ENCODE measurements at regions not wholly inside any gene's neighbourhood (a gene's known extent, or its start where the extent isn't known, plus 50 kb on each side); places are given as distances from the start of the nearest gene placed in this dataset.

DNA sequence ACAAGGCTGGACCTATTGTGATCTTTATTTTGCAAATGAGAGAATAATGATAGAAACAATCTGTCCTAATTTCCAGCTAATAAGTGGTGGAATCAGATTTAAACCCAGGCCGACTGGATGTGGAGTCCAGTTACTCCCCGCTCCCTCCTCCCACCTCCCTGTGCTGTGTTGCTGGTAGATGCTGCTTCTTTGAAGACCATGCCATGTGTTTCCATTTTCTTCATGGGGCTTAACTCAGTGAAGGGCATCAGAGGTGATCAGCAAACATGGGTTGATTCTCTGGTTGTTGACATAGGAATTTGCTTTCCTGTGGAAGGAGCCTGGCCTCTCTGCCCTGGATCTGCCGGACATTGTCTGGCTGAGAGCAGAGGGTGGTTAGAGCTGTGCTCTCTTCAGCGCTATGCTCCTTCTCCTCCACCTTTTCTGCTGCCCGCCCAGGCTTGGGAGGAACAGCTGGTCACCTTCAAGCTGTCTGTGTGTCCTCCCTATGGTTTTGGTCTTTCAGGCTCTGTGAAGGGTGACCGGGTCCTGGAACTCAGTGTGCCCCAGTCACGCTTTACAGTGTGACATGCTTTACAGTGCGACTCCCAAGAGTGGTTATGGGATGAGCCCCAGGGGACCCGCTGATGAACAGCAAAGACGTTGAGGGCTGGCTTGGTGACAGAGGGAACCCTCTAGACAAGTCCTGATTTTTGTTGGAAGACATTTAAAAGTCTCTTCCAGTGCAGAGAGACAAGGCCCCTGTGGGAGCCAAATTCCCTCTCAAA, 68.4 kb upstream of the RPS23 start:
- WGBS, 2 donors: 77 to 89% methylated on average over 10 of the region's 10 CpGs
- H3K9me3 ChIP-seq (ENCODE audit: control insufficient read depth in 2 of 2, insufficient read depth in 1 of 2, low read depth in 1 of 2, low read length in 1 of 2): no peaks in the 10 kb centered on the region
- peaks cover 0 to 2% of the 10 kb centered on the region in 2 donors for H3K4me1 ChIP-seq (ENCODE audit: control insufficient read depth in 2 of 2, insufficient read depth in 2 of 2, low read length in 1 of 2)
- no peak overlapping the region for H3K4me3 ChIP-seq (ENCODE audit: low read depth in 1 of 2, low read length in 2 of 2)
- H3K27me3 ChIP-seq (ENCODE audit: control insufficient read depth in 1 of 2, insufficient read depth in 2 of 2, low read length in 2 of 2): no peaks in the 10 kb centered on the region
- no peaks in the 10 kb centered on the region for H3K36me3 ChIP-seq (ENCODE audit: control insufficient read depth in 2 of 2, insufficient read depth in 2 of 2, low read length in 1 of 2)
- no peak overlapping the region for H3K27ac ChIP-seq (ENCODE audit: low read depth in 2 of 2, low read length in 1 of 2)

DNA sequence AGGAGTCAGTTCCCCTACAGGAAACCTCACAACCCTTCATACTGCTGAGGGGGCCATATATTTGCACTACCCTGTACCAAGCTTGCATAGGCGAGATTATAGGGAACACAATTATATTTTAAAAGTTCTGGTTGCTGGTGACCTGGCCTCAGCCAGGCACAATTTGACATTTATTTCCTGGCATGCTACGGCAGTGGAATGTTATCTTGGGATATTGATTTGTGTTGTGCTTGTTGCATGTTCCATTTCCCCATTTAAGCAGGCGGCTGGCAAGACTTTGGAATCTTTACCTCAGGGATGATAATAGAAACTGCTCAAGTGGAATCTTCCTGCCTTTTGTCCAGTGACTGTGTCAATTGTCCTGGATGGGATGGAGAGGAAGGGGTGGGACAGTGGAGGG, 67.0 kb upstream of the RPS23 start:
- Histone ChIP-seq H3K4me3 (ENCODE audit: low read depth in 1 of 2, low read length in 2 of 2) (no peak overlapping the region), H3K36me3 (ENCODE audit: control insufficient read depth in 2 of 2, insufficient read depth in 2 of 2, low read length in 1 of 2) (no peaks in the 10 kb centered on the region), H3K9me3 (ENCODE audit: control insufficient read depth in 2 of 2, insufficient read depth in 1 of 2, low read depth in 1 of 2, low read length in 1 of 2) (no peaks in the 10 kb centered on the region), H3K27me3 (ENCODE audit: control insufficient read depth in 1 of 2, insufficient read depth in 2 of 2, low read length in 2 of 2) (no peaks in the 10 kb centered on the region), H3K4me1 (ENCODE audit: control insufficient read depth in 2 of 2, insufficient read depth in 2 of 2, low read length in 1 of 2) (peaks cover 0 to 2% of the 10 kb centered on the region in 2 donors), H3K27ac (ENCODE audit: low read depth in 2 of 2, low read length in 1 of 2) (no peak overlapping the region)
- WGBS, 2 donors: 76 to 85% methylated on average over 3 of the region's 3 CpGs

DNA sequence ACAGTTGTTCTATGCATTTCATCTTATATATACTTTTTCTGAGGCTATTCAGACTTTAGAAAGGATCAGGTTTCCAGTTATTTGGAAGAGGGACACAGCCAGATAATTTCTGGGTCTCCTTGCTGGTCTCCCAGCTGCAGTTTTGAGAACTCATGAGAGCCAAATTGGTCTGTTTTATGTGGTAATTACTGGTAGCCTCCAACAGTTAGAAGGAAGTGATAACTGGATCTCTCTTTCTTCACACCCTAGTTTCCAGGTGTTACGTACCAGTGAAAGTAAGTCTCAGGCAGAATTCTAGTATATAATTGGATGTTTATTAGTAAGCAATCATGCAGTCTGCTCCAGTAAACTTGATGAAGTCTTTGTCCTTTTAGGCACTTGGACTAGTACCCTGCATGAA, 63.2 kb upstream of the RPS23 start:
- H3K4me1 ChIP-seq (ENCODE audit: control insufficient read depth in 2 of 2, insufficient read depth in 2 of 2, low read length in 1 of 2): no peaks in the 10 kb centered on the region
- WGBS, 2 donors: 87 to 91% methylated on average over 1 of the region's 1 CpG

DNA sequence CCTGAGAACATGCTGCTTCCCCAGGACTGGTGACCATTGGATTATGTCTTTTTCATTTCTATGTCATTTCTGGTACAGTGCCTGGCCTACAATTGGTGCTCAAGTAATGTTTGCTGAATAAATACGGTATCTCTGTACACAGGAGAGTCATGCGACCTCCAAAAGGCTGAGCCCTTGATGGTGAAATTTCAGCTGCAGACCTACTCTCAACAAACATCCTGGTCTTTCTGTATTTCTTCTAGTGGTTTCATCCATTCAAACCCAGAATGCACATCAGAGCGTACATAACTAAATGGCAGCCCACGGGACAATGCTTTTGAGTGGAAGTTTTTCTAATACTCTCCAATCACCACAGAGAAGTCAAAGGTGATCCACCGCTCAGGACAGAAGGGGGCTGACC, 62.6 kb upstream of the RPS23 start:
- WGBS, 2 donors: 89 to 92% methylated on average over 5 of the region's 5 CpGs
- Histone ChIP-seq H3K4me1 (ENCODE audit: control insufficient read depth in 2 of 2, insufficient read depth in 2 of 2, low read length in 1 of 2) (no peaks in the 10 kb centered on the region), H3K36me3 (ENCODE audit: control insufficient read depth in 2 of 2, insufficient read depth in 2 of 2, low read length in 1 of 2) (no peaks in the 10 kb centered on the region), H3K4me3 (ENCODE audit: low read depth in 1 of 2, low read length in 2 of 2) (no peak overlapping the region), H3K9me3 (ENCODE audit: control insufficient read depth in 2 of 2, insufficient read depth in 1 of 2, low read depth in 1 of 2, low read length in 1 of 2) (no peaks in the 10 kb centered on the region), H3K27ac (ENCODE audit: low read depth in 2 of 2, low read length in 1 of 2) (no peak overlapping the region), H3K27me3 (ENCODE audit: control insufficient read depth in 1 of 2, insufficient read depth in 2 of 2, low read length in 2 of 2) (no peaks in the 10 kb centered on the region)

More for the DNA sequence above, 63.2 kb upstream of the RPS23 start:
- no peak overlapping the region for H3K4me3 ChIP-seq (ENCODE audit: low read depth in 1 of 2, low read length in 2 of 2)
- H3K9me3 ChIP-seq (ENCODE audit: control insufficient read depth in 2 of 2, insufficient read depth in 1 of 2, low read depth in 1 of 2, low read length in 1 of 2): no peaks in the 10 kb centered on the region
- H3K36me3 ChIP-seq (ENCODE audit: control insufficient read depth in 2 of 2, insufficient read depth in 2 of 2, low read length in 1 of 2): no peaks in the 10 kb centered on the region
- H3K27me3 ChIP-seq (ENCODE audit: control insufficient read depth in 1 of 2, insufficient read depth in 2 of 2, low read length in 2 of 2): no peaks in the 10 kb centered on the region
- no peak overlapping the region for H3K27ac ChIP-seq (ENCODE audit: low read depth in 2 of 2, low read length in 1 of 2)

DNA sequence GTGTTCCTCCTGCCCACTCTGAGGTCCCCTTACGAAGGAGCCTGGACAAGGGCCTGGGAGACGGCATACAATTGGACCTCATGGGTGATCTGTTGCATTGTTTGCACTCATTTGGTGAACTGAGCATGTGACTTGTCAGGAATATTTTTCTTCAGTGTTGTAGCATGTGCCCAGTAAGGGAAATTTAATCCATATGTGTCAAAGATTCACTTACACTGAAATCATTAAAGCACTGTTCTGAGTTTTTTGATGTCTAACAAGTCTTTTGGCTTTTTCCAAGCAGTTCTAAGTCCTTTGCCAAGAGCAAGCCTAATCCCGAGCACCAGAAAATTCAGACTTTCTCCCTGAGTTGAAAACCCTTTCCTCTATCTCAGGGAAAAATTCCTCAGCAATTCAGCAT, 61.6 kb upstream of the RPS23 start:
- no peaks in the 10 kb centered on the region for H3K27me3 ChIP-seq (ENCODE audit: control insufficient read depth in 1 of 2, insufficient read depth in 2 of 2, low read length in 2 of 2)
- no peak overlapping the region for H3K27ac ChIP-seq (ENCODE audit: low read depth in 2 of 2, low read length in 1 of 2)
- H3K9me3 ChIP-seq (ENCODE audit: control insufficient read depth in 2 of 2, insufficient read depth in 1 of 2, low read depth in 1 of 2, low read length in 1 of 2): no peaks in the 10 kb centered on the region
- H3K36me3 ChIP-seq (ENCODE audit: control insufficient read depth in 2 of 2, insufficient read depth in 2 of 2, low read length in 1 of 2): no peaks in the 10 kb centered on the region
- no peaks in the 10 kb centered on the region for H3K4me1 ChIP-seq (ENCODE audit: control insufficient read depth in 2 of 2, insufficient read depth in 2 of 2, low read length in 1 of 2)
- WGBS, 2 donors: 67 to 71% methylated on average over 3 of the region's 3 CpGs
- H3K4me3 ChIP-seq (ENCODE audit: low read depth in 1 of 2, low read length in 2 of 2): no peak overlapping the region

DNA sequence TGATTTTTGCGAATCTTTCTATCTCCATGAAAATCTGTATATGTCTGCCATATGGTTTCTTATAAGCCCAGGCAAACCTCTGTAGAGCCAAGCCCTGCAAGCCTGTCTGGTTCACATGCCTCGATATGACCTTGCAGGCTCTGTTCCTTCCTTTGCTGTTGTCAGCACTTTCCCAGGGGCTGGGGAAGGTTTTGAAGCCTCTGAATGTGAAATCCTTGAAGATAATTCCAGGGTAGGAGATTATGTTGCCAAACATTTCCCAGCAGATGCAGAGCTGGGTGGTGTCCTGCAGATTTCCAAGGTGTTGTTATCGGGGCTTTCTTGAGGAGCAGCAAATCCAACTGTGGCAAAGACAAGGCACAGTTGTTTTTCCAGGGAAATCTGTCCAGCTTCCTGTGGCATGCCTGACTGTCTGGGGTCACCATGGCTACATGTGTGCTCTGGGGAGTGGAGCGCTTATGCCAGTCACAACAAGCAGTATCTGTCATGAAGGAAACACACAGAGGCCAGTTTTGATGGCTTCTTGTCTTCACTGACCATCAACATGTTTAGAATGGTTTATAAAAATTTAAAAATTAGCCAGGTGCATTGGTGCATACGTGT, 60.7 kb upstream of the RPS23 start:
- Histone ChIP-seq H3K9me3 (ENCODE audit: control insufficient read depth in 2 of 2, insufficient read depth in 1 of 2, low read depth in 1 of 2, low read length in 1 of 2) (no peaks in the 10 kb centered on the region), H3K27ac (ENCODE audit: low read depth in 2 of 2, low read length in 1 of 2) (no peak overlapping the region), H3K4me3 (ENCODE audit: low read depth in 1 of 2, low read length in 2 of 2) (no peak overlapping the region), H3K27me3 (ENCODE audit: control insufficient read depth in 1 of 2, insufficient read depth in 2 of 2, low read length in 2 of 2) (no peaks in the 10 kb centered on the region), H3K36me3 (ENCODE audit: control insufficient read depth in 2 of 2, insufficient read depth in 2 of 2, low read length in 1 of 2) (no peaks in the 10 kb centered on the region), H3K4me1 (ENCODE audit: control insufficient read depth in 2 of 2, insufficient read depth in 2 of 2, low read length in 1 of 2) (no peaks in the 10 kb centered on the region)
- WGBS, 2 donors: 84 to 85% methylated on average over 5 of the region's 5 CpGs

DNA sequence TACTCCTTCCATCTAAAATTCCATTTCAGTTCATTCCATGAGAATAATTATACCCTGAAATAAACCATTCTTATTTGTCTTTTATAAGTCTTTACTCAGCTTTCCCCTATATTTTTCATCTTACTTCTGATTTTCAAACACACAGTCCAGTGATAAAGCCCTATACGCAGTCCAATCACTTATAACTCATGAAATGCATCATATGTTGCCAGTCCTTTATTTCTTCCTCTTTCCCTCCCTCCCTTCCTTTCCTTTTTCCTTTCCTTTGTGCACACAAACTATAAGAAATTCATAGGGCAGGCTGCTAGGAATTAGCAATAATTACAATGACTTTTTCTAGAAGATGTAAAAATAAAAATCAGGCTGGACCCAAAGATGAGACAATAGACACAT, 58.8 kb upstream of the RPS23 start:
- Histone ChIP-seq H3K27ac (ENCODE audit: low read depth in 2 of 2, low read length in 1 of 2) (no peak overlapping the region), H3K4me1 (ENCODE audit: control insufficient read depth in 2 of 2, insufficient read depth in 2 of 2, low read length in 1 of 2) (no peaks in the 10 kb centered on the region), H3K27me3 (ENCODE audit: control insufficient read depth in 1 of 2, insufficient read depth in 2 of 2, low read length in 2 of 2) (no peaks in the 10 kb centered on the region), H3K4me3 (ENCODE audit: low read depth in 1 of 2, low read length in 2 of 2) (no peak overlapping the region), H3K36me3 (ENCODE audit: control insufficient read depth in 2 of 2, insufficient read depth in 2 of 2, low read length in 1 of 2) (no peaks in the 10 kb centered on the region), H3K9me3 (ENCODE audit: control insufficient read depth in 2 of 2, insufficient read depth in 1 of 2, low read depth in 1 of 2, low read length in 1 of 2) (no peaks in the 10 kb centered on the region)
- WGBS, 2 donors: 93 to 95% methylated on average over 1 of the region's 1 CpG

DNA sequence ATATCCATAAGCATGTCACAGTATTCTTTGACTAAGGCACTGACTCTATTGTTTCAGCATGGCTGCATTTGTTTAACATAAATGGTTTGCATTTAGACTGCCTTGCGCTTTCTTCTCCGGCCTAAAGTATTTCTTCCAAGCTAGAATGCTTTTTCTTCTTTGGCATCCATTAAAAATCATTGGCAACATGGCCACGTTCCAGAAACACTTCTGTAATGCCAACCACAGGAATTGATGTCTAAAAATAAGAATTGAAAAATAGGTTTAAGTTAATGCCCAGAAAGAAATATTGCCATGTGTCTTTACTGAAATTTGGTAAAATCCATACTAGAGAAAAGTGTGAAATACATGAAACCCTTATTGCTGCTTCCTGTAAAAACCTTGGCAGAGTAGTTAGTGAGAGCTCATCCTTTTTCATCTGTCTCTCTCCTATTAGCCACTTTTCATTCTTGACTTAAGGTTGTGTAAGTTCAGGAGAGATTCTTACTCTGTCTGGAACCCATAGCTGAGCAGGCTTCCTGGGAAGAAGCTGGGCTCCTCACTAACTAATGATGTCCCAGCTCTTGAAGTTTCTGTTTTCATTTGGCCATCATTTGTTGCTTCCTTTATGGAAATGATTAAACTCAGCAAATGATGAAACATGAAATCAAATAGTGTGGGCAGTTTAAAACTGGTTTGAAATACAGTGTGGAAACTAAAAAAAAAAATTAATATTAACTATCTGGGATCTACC, 58.2 kb upstream of the RPS23 start:
- WGBS, 2 donors: 80 to 84% methylated on average over 3 of the region's 3 CpGs
- Histone ChIP-seq H3K4me3 (ENCODE audit: low read depth in 1 of 2, low read length in 2 of 2) (no peak overlapping the region), H3K4me1 (ENCODE audit: control insufficient read depth in 2 of 2, insufficient read depth in 2 of 2, low read length in 1 of 2) (no peaks in the 10 kb centered on the region), H3K27me3 (ENCODE audit: control insufficient read depth in 1 of 2, insufficient read depth in 2 of 2, low read length in 2 of 2) (no peaks in the 10 kb centered on the region), H3K36me3 (ENCODE audit: control insufficient read depth in 2 of 2, insufficient read depth in 2 of 2, low read length in 1 of 2) (no peaks in the 10 kb centered on the region), H3K27ac (ENCODE audit: low read depth in 2 of 2, low read length in 1 of 2) (no peak overlapping the region), H3K9me3 (ENCODE audit: control insufficient read depth in 2 of 2, insufficient read depth in 1 of 2, low read depth in 1 of 2, low read length in 1 of 2) (no peaks in the 10 kb centered on the region)

DNA sequence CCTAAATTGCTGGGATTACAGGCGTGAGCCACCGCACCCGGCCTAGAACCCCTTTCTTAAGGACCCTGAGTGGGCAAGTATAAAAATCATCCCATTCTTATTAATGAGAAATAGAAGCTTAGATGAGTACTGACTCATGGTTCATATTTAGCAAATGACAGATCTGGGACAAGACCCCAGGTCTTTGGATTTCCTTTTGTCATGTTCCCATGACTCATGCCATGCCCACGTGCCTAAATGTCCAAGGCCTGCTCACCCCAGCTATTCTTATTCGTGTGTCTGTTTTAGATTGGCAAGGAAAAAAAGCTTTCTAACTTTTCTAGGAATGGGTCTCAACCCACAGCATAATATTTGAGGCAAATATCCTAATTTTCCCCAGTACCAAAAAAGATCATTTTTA, 57.7 kb upstream of the RPS23 start:
- H3K4me3 ChIP-seq (ENCODE audit: low read depth in 1 of 2, low read length in 2 of 2): no peak overlapping the region
- no peaks in the 10 kb centered on the region for H3K9me3 ChIP-seq (ENCODE audit: control insufficient read depth in 2 of 2, insufficient read depth in 1 of 2, low read depth in 1 of 2, low read length in 1 of 2)
- no peaks in the 10 kb centered on the region for H3K36me3 ChIP-seq (ENCODE audit: control insufficient read depth in 2 of 2, insufficient read depth in 2 of 2, low read length in 1 of 2)
- H3K27me3 ChIP-seq (ENCODE audit: control insufficient read depth in 1 of 2, insufficient read depth in 2 of 2, low read length in 2 of 2): no peaks in the 10 kb centered on the region
- no peaks in the 10 kb centered on the region for H3K4me1 ChIP-seq (ENCODE audit: control insufficient read depth in 2 of 2, insufficient read depth in 2 of 2, low read length in 1 of 2)
- 77 to 78% methylated on average over 5 of the region's 5 CpGs for WGBS, 2 donors
- H3K27ac ChIP-seq (ENCODE audit: low read depth in 2 of 2, low read length in 1 of 2): no peak overlapping the region
